T-helper 1 cell treated with Interleukin-12 subunit alpha and Interleukin-12 subunit beta and Interleukin-4 antibody, amounts not matched to agents 30 ng/mL and 1 ng/mL, for 36 hours (primary cell): ENCODE measurements at regions not wholly inside any gene's neighbourhood (a gene's known extent, or its start where the extent isn't known, plus 50 kb on each side); places are given as distances from the start of the nearest gene placed in this dataset.
"Not testable (repeated sequence)": the region's sequence is repeated elsewhere in the genome, so short reads cannot be mapped to it uniquely, and the experiment has no call there.

Experiments used
- intact Hi-C: fragments of 100-400 bp; cut with micrococcal nuclease; formaldehyde crosslinking; loops from one replicate; pipeline ENCODE4 v1.15.1; 2024

GRCh38 chr12:9378430-9378835 lies 170.2 kb upstream of the PZP start:
- intact Hi-C loops: no loop called here

DNA sequence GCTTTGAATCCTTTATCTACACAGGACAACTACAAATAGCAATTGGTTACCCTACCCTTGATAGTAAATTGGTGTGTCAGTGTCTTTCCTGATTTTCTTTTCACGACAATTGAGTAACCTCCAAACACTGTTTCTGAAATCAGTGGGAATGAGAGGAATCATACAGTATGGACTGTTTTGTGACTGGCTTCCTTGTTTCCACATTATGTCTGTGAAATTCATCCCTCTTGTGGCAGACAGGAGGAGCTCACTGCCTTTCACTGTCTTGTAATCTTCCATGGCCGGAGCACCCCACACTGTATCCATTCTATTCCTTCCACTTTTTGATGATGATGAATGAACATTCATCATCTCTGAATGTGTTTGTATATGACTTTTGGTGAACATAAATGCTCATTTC lies 164.0 kb upstream of the PZP start:
- intact Hi-C loops: no loop called here

DNA sequence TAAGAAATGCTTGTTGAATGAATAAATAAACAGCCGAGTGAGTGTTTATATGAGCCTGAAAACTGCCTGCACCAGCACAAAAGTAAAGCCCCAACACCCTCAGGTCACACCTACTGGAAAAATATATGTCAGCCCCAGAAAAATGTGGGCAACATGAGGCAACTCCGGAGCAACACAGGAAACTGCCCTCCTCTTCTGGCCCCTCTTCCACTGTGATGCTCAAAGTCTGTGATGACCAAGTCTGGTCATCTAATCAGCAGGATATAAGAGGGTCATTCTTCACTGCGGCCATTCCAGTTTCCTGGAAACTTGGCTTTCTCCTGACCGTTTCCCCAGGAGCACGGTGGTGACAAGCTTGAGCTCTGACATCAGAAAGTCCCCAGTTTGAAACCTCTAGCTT lies 159.6 kb upstream of the PZP start:
- intact Hi-C loops: loop anchor here (10.0 kb wide), 3 partner anchors 337 to 723 kb away; no protein-coding TSS in a partner anchor

DNA sequence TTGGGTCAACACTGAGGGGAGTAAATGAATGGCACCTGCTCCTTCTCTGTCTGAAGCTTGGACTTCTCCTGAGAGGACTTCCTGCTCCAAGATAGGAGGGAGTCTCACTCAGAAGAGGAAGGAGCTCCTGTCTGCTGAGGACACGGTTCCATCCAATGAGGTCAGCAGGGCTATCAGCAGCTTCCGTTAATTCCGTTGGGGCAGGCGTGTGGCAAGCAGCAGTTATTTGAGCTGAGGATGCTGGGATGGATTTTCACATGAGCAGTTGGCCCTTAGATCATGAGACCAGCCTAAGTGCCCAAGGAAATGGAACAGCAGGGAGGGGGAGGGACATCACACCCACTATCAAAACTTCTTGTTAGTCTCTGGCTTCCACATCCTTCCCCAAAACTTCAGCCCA lies 159.0 kb upstream of the PZP start:
- intact Hi-C loops: loop anchor here (10.0 kb wide), 3 partner anchors 338 to 722 kb away; no protein-coding TSS in a partner anchor

- intact Hi-C loops: loop anchor here (2.0 to 10.0 kb wide), 5 partner anchors 282 to 720 kb away; partner anchors contain the start of gene CLECL1
Observed at GRCh38 chr12:9365296-9365695, 157.1 kb upstream of the PZP start.

DNA sequence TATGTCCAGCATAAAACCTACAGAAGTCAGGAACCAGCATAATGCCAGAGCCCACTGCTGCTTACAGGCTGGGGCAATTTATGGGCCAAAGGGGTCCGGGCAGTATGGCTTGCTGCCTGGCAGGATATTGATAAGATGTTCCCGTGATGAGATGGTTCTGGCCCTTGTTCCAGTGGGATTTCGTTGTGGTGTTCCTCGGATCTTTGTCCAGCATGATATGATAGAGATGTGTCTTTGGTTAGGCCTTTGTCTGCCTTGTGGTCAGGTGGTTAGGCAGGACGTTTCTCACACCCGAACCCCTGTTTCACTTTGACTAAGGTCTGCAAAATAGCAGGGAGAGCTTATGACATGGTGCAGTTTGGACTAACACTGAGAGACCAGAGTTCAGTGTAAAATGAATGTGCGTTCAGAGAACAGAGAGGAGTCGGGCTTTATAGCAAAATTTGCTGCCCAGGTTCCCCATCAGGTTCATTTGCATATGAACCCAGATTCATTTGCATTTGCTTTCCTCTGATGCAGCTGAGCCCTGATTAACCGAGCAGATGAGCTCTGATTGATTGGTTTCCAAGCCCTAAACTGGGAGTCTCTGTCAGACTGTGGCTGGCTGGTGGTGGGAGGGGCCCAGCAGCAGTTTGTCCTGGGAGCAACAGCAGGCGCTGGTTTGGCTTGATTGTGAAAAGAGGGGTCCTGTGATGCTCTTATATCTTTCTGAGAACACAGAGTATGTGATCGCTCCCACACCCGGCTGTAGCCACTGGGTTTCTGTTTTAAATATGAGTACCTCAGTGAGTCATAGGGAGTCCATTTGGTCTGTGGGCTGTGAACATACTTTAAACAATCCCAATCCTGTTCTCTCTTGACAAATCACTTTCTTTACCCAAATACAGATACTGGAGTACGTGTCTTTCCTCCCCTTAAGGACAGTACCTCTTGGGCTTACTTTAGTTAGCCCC lies 156.3 kb upstream of the PZP start:
- intact Hi-C loops: loop anchor here (1.0 to 10.0 kb wide), 6 partner anchors 33 to 720 kb away; partner anchors contain the start of gene CLECL1

DNA sequence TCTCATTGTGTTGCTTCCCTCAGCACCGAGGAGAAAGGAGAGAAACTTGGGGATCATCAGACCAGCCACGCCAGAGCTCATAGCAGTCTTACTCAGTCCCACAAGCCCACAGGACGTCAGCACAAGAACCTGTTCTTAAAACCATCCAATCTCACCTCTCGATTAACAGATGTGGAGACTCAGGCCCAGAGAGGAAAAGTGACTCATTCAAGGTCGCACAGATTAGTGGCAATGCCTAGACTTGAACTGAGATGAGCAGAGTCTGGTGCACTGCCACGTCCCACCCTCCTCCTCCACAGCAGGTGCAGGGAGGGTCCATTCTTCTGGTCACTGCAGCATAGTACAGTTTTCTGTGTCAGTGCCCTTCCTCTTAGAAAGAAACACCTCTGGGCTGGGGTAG lies 154.9 kb upstream of the PZP start:
- intact Hi-C loops: loop anchor here (10.0 kb wide), 3 partner anchors 342 to 718 kb away; no protein-coding TSS in a partner anchor

DNA sequence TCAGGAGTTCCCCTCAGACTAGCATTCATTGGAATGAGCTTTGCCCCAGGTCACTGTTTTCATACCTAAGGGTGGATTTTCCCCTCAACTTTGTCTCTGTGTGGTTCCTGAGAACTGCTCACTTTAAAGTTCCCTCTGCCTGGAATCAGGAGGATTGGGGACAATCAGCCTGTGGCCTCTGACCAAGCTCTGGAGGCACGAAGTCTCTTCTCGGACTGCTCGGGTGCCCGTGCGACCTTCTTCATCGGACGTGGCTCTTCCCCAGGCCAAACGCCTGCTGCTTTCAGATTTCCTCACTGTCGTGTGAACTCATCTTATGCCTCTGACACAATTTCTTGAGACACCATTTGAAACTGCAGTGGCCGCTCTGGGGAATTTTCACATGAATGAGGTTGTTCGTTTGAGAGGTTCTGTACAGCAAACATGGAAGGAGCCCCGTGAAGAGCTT lies 153.7 kb upstream of the PZP start:
- intact Hi-C loops: loop anchor here (10.0 kb wide), 3 partner anchors 343 to 717 kb away; no protein-coding TSS in a partner anchor

- intact Hi-C loops: not testable (repeated sequence)
Observed at GRCh38 chr12:9354009-9354754, 146.0 kb upstream of the PZP start.

GRCh38 chr12:9351136-9351535 lies 142.9 kb upstream of the PZP start:
- intact Hi-C loops: no loop called here

GRCh38 chr12:9349888-9350885 lies 142.0 kb upstream of the PZP start:
- intact Hi-C loops: no loop called here

- intact Hi-C loops: no loop called here
Observed at GRCh38 chr12:9348906-9349518, 140.8 kb upstream of the PZP start.

DNA sequence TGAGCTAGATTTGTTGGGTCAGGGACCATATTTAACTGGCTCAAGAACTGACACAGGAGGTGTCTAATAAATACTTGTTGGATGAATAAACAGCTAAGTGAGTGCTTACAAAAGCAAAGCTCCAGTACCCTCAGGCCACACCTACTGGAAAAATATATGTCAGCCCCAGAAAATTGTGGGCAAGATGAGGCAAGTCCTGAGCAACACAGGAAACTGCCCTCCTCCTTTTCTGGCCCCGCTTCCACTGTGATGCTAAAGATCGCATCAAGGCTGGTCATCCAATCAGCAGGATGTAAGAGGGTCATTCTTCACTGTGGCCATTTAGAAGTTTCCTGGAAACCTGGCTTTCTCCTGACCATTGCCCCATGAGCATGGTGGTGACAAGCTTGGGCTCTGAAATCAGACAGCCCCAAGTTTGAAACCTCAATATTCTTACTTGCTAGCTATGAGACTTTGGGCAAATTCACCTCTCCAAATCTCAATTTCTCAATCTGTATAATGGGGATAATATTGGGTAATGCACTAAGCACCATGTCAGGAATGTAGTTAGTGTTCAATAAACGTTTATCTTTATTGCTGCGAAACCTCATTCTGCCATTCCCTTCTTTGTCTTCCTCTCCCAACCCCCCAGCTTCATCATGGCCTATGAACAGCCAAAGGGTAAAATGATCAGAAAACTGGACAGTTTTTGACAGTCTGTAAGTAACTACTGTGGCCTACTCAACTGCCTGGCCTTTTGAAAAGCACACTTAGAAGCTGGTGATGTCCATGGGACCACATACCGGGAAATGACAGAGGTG lies 139.3 kb upstream of the PZP start:
- intact Hi-C loops: no loop called here

- intact Hi-C loops: no loop called here
Observed at GRCh38 chr12:9346866-9347327, 138.7 kb upstream of the PZP start.

GRCh38 chr12:9345171-9345570 lies 137.0 kb upstream of the PZP start:
- intact Hi-C loops: no loop called here

DNA sequence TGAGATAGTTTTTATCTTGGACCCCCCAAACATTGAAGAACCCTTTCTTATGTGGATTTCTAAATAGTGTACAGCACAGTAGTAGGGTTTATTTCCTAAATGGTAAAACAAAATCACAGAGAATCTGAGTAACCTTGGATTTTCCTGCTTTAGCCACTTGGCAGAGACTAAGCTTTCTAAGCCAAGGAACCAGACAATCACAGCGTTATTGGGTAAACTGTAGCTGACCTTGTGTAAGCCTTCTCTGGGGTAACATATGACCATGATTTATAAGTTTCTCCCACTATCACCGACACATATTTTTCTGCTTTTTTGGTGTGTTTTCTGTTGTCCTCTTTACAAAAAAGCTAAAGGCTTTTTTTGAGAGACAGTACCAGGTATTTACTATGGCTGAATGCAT lies 136.3 kb upstream of the PZP start:
- intact Hi-C loops: no loop called here

DNA sequence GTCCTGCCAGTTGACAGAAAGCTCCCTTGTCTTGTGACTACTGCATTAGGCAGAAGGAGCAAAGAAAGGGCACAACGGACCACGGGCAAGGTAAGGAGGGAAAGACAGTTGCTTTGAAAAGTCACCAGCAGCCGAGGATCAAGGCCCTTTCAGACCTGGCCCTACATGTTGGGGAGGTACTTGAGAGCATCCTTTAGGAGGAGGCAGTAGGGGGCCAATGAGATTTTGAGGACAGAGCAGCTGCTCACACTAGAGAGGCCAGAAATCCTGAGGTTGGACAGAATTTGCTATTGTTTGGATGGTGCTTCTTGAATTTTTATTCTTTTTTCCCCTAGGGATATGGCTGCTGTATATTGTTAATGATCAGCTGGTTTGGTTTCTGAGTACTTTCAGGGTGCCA lies 135.5 kb upstream of the PZP start:
- intact Hi-C loops: no loop called here

DNA sequence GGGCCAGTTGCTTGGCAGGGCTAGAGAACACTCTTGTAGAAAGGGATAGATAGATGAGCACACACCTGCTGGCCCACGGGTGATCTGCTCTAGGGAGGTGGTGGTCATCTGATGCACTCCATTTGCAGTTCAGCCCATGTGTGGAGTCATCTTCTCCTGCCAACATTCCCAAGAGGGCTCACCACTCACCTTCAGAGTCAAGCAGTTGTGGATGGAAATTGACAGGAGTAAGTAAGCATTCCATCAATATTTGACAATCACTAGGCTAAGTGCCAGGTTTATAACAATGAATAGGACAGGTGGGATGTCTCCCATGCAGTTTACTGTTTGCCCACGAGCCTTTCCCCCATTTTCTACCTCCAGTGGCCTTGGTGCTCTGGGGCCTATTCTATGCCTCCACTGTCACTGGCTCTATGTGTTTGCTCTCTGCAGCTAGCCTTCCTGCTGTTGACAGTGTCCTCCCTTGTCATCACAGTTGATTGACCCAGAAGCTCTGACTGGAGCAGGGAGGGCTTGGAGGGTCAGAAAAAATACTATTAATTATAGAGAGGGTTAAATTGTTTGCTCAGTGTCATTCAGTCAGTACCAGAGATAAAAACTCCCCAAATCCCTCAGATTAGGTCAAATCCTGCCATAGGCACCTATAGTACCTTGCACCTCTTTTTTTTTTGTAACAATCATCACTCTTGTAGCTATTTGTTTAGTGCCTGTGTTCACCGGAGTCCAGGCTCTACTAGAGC lies 134.6 kb upstream of the PZP start:
- intact Hi-C loops: no loop called here

GRCh38 chr12:9341260-9341585 lies 133.0 kb upstream of the PZP start:
- intact Hi-C loops: no loop called here
